A549 (cell line): ENCODE measurements at regions not wholly inside any gene's neighbourhood (a gene's known extent, or its start where the extent isn't known, plus 50 kb on each side); places are given as distances from the start of the nearest gene placed in this dataset.

Experiments used
- CEBPB ChIP-seq, 2 experiments: fragments of >200 bp in 1 of 2; sonication (Bioruptor Twin) in 1 of 2; formaldehyde crosslinking in 1 of 2; IDR thresholded peaks; 2 replicates each; pipeline ENCODE4 v1.6.1; 2012 to 2016
- HDAC2 ChIP-seq: fragments of 200-600 bp; sonication (generic); IDR thresholded peaks from 2 replicates; pipeline ENCODE4 v1.6.1; 2016
- POLR2A ChIP-seq: IDR thresholded peaks from 2 replicates; pipeline ENCODE4 v1.6.1; 2012; ENCODE audit warnings: mild to moderate bottlenecking, low read length
- RAD21 ChIP-seq, 2 experiments: fragments of >200 bp in 1 of 2; sonication (Bioruptor Twin) in 1 of 2; formaldehyde crosslinking in 1 of 2; IDR thresholded peaks in 1 of 2; conservative IDR thresholded peaks in 1 of 2; 2 replicates in 1 of 2; 3 replicates in 1 of 2; pipeline ENCODE4 v1.6.1; 2012 to 2018; ENCODE audit warnings: inconsistent platforms in 1 of 2
- SMC3 ChIP-seq: fragments of >200 bp; sonication (Bioruptor Twin); formaldehyde crosslinking; IDR thresholded peaks from 3 replicates; pipeline ENCODE4 v1.6.1; 2018; ENCODE audit warnings: inconsistent platforms
- TF ChIP-seq, protein P1 (sequence below): fragments of >200 bp; sonication (Bioruptor Twin); formaldehyde crosslinking; IDR thresholded peaks from 3 replicates; pipeline ENCODE4 v1.5.1; 2016

DNA sequence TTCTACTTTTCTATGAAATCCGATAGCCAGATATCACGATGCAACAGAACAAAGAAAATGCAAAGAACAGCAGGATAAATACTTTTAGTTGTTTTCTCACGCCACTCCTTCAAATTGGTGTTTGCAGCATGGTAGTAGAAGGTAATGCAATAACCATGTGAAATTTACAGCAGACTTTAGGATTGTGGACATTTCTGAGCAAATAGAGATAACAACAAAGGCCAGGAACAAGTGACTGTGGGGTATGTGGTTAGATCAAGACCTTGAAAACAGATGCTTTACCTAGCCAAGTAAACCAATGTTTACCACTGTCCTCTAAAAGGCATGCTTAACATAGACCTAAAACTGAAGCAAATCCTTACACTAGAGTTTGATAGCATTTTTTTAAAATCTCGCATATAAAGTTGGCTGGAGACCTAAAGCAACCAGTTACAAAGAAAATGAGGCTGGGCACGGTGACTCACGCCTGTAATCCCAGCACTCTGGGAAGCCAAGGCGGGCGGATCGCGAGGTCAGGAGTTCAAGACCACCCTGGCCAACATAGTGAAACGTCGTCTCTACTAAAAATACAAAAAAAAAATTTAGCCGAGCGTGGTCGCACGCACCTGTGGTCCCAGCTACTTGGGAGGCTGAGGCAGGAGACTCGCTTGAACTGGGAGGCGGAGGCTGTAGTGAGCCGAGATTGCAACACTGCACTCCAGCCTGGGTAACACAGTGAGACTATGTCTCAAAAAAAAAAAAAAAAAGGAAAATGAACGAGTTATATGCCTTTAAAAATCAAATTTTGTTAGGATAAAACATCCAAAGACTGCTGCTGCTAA lies 123.2 kb upstream of the FOXN3 start:
- TF ChIP-seq RAD21 (conservative IDR thresholded peaks at IDR 0.05 in 1 of 2, IDR thresholded peaks at IDR 0.05 in 1 of 2) (no peak), CEBPB (IDR thresholded peaks at IDR 0.05) (no peak), HDAC2 (no peak), POLR2A (no peak), SMC3 (no peak)
- TF ChIP-seq, protein P1, sequence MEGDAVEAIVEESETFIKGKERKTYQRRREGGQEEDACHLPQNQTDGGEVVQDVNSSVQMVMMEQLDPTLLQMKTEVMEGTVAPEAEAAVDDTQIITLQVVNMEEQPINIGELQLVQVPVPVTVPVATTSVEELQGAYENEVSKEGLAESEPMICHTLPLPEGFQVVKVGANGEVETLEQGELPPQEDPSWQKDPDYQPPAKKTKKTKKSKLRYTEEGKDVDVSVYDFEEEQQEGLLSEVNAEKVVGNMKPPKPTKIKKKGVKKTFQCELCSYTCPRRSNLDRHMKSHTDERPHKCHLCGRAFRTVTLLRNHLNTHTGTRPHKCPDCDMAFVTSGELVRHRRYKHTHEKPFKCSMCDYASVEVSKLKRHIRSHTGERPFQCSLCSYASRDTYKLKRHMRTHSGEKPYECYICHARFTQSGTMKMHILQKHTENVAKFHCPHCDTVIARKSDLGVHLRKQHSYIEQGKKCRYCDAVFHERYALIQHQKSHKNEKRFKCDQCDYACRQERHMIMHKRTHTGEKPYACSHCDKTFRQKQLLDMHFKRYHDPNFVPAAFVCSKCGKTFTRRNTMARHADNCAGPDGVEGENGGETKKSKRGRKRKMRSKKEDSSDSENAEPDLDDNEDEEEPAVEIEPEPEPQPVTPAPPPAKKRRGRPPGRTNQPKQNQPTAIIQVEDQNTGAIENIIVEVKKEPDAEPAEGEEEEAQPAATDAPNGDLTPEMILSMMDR, result no peak
